ENCODE measurements at regions not wholly inside any gene's neighbourhood (a gene's known extent, or its start where the extent isn't known, plus 50 kb on each side); places are given as distances from the start of the nearest gene placed in this dataset.
A peak's percentile ranks its signal among the peaks of the same experiment; 100 is the strongest.
"Not testable (repeated sequence)": the region's sequence is repeated elsewhere in the genome, so short reads cannot be mapped to it uniquely, and the experiment has no call there.

DNA sequence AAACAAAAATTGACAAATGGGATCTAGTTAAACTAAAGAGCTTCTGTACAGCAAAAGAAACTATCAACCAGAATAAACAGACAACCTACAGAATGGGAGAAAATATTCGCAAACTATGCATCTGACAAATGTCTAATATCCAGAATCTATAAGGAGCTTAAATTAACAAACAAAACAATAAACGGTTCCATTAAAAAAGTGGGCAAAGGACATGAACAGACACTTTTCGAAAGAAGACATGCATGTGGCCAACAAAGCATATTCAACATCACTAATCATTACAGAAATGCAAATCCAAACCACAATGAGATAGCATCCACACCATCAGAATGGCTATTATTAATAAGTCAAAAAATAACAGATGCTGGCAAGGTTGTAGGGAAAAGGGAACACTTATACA, 50.5 kb upstream of the MED13L start:
- not testable (repeated sequence) for FAIRE-seq

DNA sequence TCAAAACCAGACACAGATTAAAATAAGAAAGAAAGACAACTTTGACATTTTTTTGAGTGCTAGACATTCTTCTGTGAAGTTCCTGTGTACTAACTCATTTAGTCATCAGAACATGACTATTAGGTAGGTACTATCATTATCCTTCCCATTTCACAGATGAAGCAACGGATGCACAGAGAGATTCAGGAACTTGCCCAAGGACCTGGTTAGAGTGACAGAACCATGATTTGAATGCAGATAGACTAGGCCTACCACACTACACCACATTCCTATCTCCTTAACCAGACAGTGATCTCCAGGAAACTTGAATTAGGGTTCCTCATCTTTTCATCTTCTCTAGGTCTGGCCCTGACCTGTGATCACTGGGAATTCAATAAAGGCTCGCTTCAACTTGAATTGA, 54.4 kb upstream of the MED13L start:
- no peak for FAIRE-seq

DNA sequence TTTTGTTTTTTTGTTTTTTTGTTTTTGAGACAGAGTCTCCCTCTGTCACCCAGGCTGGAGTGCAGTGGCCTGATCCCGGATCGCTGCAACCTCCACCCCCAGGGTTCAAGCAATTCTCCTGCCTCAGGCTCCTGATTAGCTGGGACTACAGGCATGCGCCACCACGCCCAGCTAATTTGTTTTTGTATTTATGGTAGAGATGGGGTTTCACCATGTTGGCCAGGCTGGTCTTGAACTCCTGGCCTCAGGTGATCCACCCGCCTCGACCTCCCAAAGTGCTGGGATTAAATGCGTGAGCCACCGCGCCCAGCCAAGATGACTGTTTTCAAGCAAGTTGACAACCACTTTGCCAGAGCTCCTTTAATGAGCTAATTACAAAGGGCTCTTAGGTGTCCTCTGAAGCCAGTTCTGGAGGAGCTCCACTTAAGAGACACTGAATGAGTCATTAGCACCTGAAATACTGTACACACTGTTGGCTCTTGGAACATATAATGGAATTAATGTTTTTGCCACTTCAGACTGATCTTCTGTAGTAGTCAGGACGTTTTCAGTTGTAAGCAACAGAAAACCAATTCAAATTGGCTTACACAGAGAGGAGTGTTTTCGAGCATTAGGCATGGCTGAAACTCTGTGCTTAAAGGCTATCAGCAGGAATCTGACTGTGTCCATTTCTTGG, 55.4 kb upstream of the MED13L start:
- no peak for FAIRE-seq

DNA sequence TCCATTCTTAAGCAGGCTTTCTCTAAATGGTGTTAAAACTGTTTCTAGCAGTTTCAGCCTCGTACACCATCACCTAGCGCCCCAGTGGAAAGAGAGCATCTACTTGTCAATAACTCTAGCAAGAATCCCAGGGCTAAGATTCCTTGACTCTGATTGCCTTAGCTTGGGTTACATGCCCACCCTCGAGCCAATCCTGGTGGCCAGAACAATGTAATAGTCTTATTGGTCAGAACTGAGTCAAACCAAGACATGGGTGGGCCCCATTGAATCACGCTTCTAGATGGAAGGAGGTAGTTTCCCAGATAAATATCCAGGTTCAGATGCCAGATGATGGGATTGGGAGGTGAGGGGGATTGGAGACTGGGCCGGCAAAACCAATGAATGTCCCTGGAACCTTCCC, 55.9 kb upstream of the MED13L start:
- no peak for FAIRE-seq

- no peak for FAIRE-seq
Measured at GRCh38 chr12:116336542-116337065, 59.1 kb upstream of the MED13L start.

- no peak for FAIRE-seq
Measured at GRCh38 chr12:116337312-116337711, 59.8 kb upstream of the MED13L start.

GRCh38 chr12:116338064-116338846, 60.8 kb upstream of the MED13L start:
- FAIRE-seq = no peak

GRCh38 chr12:116339062-116339461, 61.6 kb upstream of the MED13L start:
- FAIRE-seq = no peak

DNA sequence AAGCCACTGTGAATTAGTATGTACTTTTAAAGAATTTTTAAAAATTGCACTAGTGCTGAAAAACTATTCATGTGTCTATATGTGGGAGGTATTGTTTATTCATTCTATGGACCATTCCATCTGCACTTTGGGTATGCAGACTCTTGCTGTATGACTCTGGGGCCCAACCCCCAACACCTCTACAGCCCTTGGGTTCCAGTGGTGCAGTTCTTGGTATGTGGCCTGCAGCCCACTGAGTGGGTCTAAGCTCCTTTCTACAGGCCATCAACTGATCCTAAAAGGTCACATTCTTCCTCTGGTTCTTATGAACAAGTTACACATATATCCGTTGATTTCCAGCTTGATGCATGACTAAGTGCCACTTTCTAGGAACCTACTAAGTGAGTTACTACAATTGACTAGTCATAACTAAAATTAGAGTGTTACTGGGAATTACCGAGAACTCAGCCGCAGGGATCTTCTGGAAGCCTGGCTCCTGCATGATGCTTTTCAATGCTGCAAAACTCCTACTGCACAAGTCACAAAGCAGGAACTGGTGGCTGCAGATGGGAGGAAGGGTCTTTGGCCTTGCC, 62.4 kb upstream of the MED13L start:
- FAIRE-seq = no peak

DNA sequence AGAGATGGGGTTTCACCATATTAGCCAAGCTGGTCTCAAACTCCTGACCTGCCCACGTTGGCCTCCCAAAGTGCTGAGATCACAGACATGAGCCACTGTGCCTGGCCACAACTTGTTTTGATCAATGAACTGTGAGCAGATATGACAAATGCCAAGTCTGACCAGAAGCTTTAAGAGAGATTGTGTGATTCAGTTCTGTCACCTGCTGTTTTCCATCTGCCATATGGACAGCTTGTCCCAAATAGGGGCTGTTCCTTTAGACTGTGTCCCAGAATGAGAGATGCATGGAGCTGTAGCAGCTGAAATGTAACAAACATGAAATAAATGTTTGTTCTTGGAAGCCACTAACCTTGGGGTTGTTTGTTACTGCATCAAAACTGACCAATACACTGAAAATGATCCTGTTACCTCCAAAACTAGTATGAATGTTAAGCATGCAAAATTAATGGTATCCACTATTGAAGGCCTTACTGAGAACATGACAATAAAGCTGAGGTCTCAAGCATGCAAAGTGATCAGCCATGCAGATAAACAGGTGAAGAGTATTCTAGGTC, 65.9 kb upstream of the MED13L start:
- FAIRE-seq = no peak

DNA sequence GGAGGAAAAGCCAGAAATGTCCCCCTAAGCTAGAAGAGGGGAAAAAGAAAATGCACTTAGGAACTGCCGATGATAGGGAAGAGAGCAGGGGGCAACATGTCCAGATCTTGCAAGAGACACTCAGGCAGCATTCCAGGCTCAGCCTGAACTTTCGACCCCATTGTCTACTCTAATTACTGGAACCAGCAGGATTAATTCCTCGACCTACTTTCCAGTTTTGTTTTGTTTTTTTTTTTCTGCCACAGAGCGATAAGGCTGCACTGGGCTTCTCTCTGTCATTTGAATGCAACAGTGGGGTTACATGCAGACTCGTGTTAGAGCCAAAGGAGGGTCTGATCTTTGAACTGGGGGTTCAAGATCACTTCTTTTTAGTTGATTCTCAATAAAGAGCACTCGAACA, 68.7 kb upstream of the MED13L start:
- no peak for FAIRE-seq

GRCh38 chr12:116346741-116347140, 69.2 kb upstream of the MED13L start:
- FAIRE-seq = no peak

- FAIRE-seq = no peak
Measured at GRCh38 chr12:116347265-116347664, 69.8 kb upstream of the MED13L start.

- FAIRE-seq = no peak
Measured at GRCh38 chr12:116352315-116352835, 74.9 kb upstream of the MED13L start.

- no peak for FAIRE-seq
Measured at GRCh38 chr12:116353958-116354357, 76.5 kb upstream of the MED13L start.

DNA sequence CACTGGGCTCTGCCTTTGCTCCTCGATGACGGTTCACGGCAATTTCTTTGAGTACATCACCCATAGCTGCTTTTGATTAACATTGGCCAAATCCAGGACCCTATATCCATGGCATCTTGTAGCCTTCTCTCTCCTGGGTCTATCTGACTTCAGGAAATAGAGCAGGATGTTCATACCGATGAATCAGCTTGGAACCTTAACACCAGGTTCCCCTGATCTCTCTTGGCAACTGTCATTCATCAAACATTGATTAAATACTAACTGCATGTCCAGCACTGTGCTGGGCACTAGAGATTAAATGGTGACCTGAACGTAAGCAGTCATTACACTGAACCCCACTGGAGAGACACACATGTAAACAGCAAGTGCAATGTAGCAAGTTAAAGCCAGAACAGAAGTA, 77.0 kb upstream of the MED13L start:
- no peak for FAIRE-seq

GRCh38 chr12:116354950-116355783, 77.7 kb upstream of the MED13L start:
- FAIRE-seq = no peak

- FAIRE-seq = no peak
Measured at GRCh38 chr12:116358536-116358892, 81.0 kb upstream of the MED13L start.

GRCh38 chr12:116358893-116359761, 81.6 kb upstream of the MED13L start:
- FAIRE-seq = peak; percentile 80

DNA sequence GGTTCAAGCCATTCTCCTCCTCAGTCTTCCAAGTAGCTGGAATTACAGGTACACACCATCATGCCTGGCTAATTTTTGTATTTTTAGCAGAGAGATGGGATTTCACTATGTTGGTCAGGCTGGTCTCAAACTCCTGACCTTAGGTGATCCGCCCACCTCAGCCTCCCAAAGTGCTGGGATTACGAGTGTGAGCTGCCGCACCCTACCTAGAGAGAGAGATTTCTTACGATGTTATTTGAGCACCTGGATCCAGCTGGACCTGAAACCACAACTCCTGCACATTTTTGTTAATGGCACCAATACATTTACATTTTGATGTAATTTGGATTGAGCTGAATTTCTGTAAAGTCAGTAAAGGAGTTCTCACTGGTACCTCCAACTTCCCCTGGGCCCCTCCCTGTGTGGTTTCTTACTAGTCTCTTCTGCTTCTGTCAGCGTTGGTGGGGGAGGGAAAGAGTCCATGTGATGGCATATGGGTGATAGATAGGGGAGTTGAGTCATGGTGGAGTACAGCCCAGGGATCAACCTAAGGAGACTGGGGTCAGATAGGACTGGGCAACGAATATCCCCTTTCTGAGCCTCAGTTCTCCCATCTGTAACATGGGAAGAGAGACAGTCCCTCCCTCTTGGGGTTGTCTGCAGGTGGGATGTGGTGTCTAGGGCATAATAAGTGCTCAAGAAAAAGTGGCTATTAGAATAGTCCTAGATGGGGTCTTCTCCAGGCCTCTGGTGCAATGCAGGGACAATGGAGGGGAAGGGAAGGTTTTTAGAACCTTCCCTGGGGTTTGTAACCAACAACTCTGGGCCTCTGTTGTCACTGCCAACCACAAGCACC, 83.3 kb upstream of the MED13L start:
- no peak for FAIRE-seq
